GM19023 (cell line): ENCODE measurements at regions not wholly inside any gene's neighbourhood (a gene's known extent, or its start where the extent isn't known, plus 50 kb on each side); places are given as distances from the start of the nearest gene placed in this dataset.

Experiments used
- ATAC-seq: cut with Tn5 transposase; IDR thresholded peaks from one replicate; pipeline ENCODE4 v1.9.1; 2021; ENCODE audit warnings: mild to moderate bottlenecking, moderate library complexity; ENCODE audit not compliant: unreplicated experiment

DNA sequence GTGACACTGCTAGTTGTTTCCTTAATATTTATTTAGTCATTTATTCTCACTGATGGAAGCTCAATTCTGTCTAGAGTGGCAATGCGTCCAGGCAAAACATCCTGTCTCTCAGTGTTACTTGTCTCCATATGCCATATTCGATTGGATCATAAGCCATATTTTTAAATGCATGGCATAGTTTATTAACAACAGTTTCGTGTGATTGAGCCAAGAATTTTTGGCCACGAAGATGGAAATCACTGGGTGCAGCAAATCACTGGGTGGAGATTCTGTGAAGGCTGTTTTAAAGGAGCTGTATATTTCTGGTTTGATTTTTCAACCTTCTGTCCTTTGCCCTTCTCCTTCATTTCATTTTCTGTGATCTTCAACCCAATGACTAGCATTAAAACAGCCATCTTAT is 205.2 kb downstream of the JRKL start:
- no peak for ATAC-seq

GRCh38 chr11:96607864-96608558 is 218.2 kb downstream of the JRKL start:
- no peak for ATAC-seq

DNA sequence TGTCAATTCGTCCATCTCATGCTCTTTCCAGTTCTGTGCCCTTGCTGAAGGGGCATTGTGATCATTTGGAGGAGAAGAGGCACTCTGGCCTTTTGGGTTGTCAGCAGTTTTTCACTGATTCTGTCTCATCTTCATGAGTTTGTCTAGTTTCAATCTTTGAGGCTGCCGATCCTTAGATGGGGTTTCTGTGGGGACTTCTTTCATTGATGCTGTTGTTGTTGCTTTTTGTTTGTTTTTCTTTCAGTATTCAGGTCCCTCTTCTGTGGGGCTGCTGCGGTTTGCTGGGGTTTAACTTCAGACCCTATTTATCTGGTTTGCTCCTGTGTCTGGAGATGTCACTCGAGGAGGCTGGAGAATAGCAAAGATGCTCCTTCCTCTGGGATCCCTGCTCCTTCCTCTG is 224.3 kb downstream of the JRKL start:
- no peak for ATAC-seq

GRCh38 chr11:96614846-96615245 is 225.0 kb downstream of the JRKL start:
- no peak for ATAC-seq

GRCh38 chr11:96620464-96621044 is 230.7 kb downstream of the JRKL start:
- ATAC-seq = no peak

GRCh38 chr11:96621161-96621560 is 231.3 kb downstream of the JRKL start:
- ATAC-seq = no peak

GRCh38 chr11:96622026-96622634 is 232.3 kb downstream of the JRKL start:
- no peak for ATAC-seq

- no peak for ATAC-seq
Measured at GRCh38 chr11:96624126-96624525, 234.3 kb downstream of the JRKL start.

DNA sequence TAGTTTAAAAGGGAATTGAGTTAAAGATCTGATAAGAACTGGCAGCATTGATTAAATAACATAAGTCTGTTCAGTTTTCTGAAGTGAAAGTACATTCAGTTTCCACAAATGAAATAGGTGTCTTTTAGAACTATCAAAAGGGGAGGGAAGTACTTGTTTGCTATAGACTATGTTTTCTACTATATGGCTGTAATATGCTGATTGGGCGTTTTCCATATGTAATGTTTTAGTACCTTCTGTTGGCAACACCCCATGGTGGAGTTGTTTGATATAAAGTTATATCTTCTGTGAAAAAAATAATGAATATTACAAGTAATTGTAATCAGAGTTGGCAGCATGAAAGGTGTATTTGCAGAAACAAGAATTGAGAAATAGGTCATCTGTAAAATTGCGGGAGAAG is 237.6 kb downstream of the JRKL start:
- no peak for ATAC-seq

DNA sequence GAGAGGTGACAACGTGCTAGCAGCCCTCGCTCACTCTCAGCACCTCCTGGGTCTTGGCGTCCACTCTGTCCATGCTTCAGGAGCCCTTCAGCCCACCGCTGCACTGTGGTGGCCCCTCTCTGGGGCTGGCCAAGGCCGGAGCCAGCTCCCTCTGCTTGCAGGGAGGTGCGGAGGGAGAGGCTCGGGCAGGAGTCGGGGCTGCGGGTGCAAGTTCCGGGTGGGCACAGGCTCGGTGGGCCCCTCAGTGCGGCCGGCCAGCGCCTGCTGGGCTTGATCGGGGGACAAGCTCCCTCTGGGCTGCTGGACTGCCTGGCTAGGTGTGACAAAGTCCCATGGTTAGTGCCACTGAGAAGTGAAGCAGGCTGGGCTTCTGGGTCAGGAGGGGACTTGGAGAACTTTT is 245.8 kb downstream of the JRKL start:
- no peak for ATAC-seq

DNA sequence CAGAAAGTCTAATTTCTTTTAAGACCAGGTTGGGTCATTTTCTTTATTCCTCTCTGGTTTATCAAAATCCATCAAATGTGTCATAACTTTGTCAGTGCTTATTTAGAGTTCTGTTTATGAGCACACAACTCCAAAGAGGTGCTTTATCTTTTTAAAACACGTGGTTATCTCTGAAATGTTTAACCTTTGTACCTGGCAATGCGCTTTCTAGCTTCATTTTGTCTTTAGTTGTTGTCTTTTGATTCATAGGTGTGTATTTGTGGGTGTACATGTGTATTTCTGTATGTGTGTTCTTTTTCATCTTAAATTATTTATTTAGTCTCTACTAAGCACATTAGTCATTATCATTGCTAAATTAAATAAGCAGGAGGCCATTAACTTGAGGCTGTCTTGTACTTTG is 251.4 kb downstream of the JRKL start:
- ATAC-seq = no peak

DNA sequence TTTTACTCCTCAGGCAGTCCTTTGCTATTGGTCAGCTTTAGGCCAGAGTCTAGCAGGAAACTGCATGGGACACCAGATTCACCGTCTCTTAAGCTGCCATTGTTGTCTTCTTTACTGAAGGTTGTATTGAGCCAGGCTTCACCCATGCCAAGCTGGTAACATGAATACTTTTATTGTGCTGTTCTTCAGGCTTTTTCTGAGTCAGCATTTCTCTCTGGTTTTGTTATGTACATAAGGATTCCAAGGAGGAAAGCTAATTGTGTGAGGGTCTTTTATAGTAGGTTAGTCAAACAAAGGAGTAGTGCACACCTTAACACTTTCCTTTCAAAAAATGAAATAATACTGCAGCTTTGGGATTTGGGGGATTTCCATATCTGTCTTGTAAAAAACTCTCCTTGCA is 252.8 kb downstream of the JRKL start:
- ATAC-seq = no peak

DNA sequence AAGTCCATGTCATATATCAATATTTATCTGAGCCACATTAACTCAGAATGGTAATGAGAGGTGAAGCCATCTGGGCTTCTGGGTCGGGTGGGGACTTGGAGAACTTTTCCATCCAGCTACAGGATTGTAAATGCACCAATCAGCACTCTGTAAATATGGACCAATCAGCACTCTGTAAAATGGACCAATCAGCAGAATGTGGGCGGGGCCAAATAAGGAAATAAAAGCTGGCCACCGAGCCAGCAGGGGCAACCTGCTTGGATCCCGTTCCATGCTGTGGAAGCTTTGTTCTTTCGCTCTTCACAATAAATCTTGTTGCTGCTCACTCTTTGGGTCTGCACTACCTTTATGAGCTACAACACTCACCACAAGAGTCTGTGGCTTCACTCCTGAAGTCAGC is 253.4 kb downstream of the JRKL start:
- ATAC-seq = no peak

- ATAC-seq = no peak
Measured at GRCh38 chr11:96647621-96648020, 257.8 kb downstream of the JRKL start.

DNA sequence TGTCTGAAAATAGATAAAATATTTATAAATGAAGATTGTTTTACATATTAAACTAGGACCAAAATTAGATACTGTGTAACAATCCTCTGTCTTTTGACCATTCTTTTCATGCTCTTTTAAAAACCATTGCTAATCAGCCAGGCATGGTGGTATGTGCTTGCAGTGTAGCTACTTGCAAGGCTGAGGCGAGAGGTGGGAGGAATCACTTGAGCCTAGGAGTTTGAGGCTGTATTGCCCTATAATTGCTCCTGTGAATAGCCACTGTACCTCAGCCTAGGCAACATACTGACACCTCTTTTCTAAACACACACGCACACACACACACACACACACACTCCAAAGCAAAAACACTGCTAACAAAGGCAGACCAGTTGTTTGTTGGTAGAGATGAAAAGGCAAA is 259.2 kb downstream of the JRKL start:
- ATAC-seq = no peak

- ATAC-seq = no peak
Measured at GRCh38 chr11:96652516-96652915, 262.7 kb downstream of the JRKL start.

DNA sequence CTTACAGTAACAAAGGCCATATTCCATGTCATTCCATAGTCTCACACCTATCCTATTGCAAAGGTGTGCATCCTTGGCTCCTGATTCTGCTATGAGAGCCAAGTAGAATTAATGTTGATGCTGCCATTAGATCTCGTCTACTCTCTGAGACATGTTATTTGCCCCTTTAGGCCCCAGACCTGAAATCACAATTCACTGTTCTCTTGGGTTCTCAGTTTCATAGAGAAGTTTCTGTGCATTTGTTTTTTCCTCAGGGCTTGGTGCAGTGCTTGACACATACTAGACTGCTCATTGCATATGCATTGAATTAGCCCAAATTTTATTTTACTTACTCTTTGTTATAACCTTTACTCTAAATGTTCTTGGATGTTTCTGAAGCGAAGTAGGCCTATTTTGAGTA is 265.7 kb downstream of the JRKL start:
- no peak for ATAC-seq

GRCh38 chr11:96658436-96658835 is 268.6 kb downstream of the JRKL start:
- no peak for ATAC-seq

- no peak for ATAC-seq
Measured at GRCh38 chr11:96664110-96664509, 274.3 kb downstream of the JRKL start.

DNA sequence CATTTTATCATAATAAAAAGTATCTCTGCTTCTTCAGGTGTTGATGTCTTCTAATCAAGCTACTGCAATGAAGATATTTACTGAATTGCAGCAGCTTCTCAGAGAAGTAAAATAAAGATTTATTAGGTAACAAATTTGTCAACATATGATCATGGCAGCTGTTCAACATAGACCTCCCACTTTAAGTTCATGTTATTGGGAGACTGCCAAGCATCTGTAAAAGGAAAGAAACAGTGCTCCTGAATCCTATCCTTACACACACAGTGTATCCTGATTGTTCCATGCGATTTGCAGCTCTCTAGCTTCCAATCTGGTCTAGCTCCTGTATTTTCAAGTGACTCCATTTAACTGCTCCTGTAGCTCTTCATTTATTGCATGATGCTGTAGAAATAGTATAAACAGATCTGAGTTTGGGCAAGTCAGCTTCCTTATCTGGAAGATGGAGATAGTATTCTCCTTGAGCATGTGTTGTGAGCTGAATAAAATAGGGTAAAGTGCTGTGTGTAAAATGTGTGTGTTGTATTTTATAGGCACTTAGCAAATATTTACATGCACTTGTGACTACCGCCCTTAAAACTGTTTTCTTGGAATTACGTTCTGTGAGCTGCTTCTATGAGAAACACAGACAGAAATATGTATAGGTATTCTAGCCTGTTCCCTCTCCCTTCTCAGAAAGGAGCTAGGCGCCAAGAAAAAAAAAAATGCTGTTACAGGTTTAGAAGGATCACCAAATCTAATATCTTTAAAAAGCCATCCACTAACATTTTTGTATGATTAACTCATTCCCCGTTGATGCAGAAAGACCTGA is 290.6 kb downstream of the JRKL start:
- no peak for ATAC-seq

DNA sequence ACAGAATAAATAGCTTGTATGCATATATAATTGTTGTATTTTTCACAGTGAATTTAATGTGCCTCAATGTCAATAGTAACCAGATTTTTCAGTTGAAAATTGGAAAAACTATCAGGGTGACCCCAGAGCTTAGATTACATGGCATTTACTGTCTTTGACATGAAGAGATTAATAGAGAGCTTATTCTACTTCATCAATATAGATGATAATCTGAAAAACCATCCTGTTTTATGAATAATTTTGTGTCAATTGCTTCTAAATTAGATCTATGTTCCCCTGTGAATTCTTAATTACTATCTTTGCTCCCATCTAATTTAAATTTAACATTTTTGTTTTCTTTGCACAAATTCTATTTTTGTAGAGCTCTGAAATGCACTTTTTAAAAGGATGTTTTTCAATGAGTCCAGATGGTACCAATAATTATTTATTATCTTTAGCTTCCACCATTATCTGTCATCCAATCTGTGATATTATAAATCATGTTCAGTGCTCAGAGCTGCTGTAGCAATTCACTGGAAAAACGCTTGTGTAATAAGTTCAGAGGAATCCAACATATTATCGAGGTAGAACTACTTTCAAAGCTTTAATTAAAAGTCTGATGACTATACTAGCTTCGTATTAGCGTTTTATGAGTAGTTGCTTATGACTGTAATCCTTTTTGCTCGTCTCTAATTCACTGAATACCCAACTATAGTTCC is 291.4 kb downstream of the JRKL start:
- ATAC-seq = no peak
